GM21390 (cell line): ENCODE measurements at regions not wholly inside any gene's neighbourhood (a gene's known extent, or its start where the extent isn't known, plus 50 kb on each side); places are given as distances from the start of the nearest gene placed in this dataset.

Experiments used
- ATAC-seq: cut with Tn5 transposase; IDR thresholded peaks from one replicate; pipeline ENCODE4 v1.9.1; 2021; ENCODE audit not compliant: unreplicated experiment

DNA sequence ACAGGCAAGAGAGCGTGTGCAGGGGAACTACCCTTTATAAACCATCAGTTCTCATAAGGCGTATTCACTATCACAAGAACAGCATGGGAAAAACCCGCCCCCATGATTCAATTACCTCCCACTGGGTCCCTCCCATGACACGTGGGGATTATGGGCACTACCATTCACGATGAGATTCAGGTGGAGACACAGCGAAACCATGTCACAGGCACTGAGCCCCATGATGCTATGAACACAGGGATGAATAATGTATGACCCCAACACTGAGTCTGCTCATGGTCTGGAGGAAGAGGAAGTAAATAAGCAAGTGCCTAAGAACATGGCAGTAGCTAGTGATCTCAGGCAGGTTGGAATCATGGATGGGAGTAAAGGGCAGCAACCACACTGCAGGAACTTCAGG is 281.0 kb upstream of the ZNF462 start:
- no peak for ATAC-seq

DNA sequence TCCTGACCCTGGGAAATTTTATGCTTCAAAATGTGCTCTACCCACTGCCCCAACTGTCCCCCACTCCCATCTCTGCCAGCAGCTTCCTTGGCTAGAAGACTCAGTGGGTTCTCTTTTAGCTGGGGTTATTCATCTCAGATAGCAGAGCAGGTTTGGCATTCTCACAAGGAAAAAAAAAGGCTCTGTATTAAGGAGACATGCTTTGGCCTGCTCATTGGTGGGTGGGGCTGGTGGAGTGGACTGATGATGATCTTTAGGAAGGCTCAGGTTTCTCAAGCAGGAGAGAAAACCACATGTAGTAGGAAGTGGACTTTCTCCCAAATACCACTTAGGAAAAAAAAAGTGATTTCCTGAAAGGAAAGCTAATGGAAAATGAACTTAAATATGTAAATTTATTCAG is 279.2 kb upstream of the ZNF462 start:
- no peak for ATAC-seq

GRCh38 chr9:106587042-106587441 is 275.9 kb upstream of the ZNF462 start:
- no peak for ATAC-seq

DNA sequence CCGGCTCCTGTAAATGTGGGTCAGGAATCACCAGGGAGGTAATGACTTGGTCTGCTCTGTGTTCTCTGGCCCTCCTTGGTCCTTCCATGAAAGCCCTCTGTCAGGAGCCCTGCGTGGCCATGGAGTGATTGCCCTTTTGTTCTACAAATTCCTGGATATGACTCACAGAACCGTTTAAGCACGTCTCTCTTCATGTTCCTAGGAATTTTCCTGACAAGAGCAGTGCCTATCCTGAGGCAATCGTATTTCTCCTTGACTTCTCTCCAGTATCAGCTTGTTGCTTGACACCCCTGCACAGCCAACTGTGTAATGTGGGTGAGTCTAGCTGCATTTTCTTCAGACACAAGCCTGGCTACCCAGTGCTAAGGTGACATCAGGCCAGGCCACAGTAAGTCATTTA is 274.3 kb upstream of the ZNF462 start:
- no peak for ATAC-seq

GRCh38 chr9:106590759-106591505 is 272.0 kb upstream of the ZNF462 start:
- ATAC-seq = no peak

DNA sequence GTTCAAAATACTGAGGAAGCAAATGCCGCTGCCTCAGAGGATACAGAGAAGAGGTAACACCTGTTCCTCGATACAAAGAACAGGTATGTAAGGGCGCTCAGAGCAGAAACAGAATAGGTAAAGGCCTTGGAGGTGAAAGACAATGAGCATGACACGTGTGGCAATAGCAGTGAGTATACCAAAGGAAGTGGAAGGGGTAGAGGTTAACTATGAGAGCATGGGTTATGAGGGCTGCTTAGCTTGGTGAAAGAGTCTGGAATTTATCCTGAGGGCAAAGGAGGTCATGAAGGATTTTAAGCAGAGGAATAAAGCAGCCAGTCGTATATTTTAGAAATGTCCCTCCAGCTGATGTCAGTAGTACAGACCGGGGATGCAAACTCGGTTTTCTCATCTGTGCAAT is 269.8 kb upstream of the ZNF462 start:
- no peak for ATAC-seq

DNA sequence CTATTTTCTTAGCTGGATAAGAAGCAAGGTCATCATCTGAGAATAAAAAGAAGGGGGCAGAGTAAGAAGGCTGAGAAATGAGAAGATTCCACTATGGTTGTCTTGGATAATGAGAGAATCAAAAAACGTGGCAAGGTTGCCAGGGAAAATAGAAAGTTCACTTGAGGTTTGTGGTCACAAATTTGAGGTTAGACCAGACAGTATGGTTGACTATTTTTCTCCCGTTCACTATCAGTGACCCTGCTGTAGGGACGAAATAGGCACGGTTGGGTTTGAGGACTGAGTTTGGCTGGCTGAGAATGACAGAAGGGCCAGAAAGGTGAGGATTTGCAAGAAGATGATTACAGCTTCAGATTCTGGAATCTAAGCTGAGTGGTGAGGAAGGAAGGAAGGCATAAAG is 266.0 kb upstream of the ZNF462 start:
- no peak for ATAC-seq

- no peak for ATAC-seq
Measured at GRCh38 chr9:106600955-106601560, 261.9 kb upstream of the ZNF462 start.

GRCh38 chr9:106602344-106602743 is 260.6 kb upstream of the ZNF462 start:
- no peak for ATAC-seq

DNA sequence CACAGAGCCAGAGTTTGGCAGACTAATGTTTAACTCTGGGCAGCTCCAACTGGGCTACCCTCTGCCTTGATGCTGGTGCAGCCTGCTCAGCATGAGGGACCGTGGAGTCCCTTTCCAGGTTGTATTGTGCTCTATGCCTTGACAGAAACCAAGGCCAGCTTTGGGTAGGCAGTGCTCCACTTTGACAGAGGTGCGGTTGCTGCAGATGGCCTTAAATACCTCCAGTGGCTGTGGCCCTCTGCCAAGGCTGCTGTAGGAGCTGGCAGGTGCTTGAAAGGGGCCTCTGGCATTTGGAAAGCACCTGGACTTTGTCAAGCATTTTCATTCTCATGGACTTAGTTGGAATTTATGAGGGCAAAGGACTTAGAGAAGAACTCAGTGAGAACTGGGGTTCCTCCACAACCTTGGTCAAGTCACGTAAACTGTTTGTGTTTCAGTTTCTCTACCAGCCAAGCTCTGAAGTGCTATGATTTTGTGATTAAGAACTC is 249.7 kb upstream of the ZNF462 start:
- ATAC-seq = no peak

GRCh38 chr9:106615118-106615889 is 247.7 kb upstream of the ZNF462 start:
- no peak for ATAC-seq

DNA sequence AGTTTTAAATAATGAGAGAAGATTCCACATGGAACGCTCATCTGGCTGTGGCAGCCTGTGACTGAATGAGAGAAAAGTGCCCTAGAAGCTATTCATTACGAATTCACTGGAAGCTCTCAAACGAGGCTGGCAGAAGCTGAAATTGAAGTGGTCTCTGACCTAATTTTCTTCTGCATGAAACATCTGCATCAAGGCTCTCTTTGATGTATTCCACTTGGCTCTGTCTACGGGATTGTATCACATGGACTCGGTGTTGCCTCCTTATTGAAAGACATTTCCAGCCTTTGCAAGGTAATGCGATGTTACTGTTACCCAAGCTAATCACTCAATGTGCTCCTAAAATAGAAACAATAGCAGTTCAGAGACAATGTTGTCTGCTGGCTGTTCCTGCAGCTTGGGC is 246.9 kb upstream of the ZNF462 start:
- no peak for ATAC-seq

DNA sequence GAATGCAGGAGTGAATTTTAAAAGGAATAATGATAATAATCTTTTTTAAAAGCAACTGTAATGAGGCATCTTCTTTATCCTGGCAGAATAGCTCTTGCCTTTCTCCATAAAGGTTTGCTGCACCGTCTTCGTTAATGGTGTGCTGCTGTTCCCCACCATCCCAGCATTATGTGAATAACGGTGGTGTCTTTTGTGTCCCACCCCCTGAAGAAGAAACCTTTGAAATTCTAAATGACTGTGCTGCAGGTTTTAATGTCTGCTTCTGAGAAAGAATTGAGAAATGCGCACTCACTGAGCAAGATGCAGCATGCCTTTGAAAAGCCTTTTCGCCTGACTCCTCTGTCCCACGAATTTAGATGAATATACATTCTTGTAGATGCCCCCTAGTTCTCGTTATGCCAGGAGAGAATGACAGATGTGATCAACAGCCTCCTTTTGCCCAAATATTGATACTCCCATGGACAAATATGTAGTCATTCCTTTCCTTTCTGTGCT is 246.1 kb upstream of the ZNF462 start:
- no peak for ATAC-seq

- no peak for ATAC-seq
Measured at GRCh38 chr9:106619211-106619610, 243.8 kb upstream of the ZNF462 start.

DNA sequence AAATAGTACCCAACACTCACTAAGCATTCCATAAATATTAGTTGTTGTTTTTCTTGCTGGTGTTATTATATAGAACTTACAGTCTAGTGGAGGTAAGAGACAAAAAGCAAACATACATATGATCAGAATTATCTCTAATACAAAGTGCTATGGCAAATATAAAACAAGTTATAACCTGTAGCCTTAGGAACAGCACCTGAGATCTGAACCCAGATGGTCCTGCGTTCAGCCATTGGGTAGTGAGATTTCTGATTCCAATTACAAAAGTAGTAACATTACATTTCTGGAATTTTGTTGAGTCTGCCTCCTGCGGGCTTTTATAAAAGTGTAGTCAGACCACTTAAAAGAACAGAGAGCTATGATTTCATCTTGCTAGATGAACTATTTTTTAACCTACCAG is 242.9 kb upstream of the ZNF462 start:
- no peak for ATAC-seq

DNA sequence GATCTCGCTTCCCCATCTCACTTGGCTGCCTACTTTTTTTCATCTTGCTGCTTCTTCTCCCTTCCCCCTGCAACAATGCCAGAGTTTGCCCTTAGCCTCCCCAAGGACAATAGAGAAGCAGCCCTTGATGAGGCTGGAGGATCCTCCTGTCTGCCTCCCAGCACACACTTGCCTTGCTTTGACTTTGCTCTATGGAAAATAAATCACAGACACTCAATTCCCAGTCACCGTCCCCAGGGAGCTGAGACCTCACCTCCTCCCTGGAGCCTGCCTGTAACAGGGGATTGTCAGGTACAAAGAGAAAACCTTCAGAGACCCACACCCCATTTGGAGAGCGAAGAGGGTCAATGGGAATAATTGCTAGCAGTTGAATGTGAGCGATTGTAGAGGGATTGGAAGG is 242.1 kb upstream of the ZNF462 start:
- ATAC-seq = no peak

DNA sequence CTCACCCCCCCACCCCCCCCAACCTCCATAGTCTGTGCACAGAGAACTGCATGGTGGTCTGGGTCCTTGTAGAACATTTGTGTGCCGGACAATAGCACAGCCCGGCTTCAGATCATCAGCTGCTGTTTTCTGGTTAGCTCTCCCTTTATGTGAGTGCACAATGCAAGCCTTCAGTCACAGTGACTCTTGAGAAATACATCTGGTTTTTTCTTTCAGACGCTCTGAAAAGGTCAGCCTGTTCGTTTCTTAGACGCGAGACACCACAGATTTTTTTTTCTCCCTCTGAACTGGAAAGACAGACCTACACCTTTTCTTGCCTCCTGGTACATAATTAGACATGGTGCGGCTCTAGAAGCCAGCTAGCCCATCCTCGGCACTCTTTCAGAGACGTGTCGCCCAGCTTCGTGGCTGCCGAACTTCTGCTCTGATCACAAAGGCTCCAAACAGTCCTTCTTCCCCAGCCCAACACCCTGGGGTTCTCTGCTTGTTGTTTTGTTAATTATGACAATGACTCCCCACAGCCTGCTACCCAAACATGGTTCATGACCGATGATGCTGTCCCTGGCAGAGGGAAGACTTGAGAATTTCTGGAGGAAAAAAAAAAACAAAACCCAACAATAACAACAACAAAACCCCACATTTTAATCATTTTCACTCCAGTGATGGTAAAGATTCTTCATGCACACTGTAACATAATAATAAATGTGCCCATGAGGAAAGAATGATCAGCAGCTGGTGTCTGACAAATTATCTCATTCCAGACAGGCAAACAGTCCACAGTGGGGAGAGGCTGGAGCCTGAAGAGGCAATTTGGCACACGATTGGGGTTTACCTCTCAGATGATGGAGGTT is 241.4 kb upstream of the ZNF462 start:
- no peak for ATAC-seq

- no peak for ATAC-seq
Measured at GRCh38 chr9:106622164-106622487, 240.8 kb upstream of the ZNF462 start.

DNA sequence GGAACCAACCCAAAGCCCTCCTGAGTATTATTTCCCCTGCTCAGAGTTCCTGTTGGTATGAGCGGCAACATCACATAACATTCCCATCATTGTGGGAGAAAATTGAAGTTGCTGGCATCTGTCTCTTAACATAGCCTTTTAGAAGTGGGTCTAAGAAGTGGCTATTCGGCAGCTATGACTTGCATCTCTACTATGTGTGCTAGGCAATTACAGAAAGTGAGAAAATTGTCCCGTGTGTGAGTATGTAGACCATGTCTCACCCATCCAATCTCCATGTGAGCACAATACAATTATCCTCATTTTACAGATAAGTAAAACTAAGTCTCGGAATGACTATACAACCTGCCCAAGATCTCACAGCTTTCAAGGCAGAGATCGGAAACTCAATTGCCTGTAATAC is 239.4 kb upstream of the ZNF462 start:
- ATAC-seq = no peak

- no peak for ATAC-seq
Measured at GRCh38 chr9:106625259-106625789, 237.6 kb upstream of the ZNF462 start.

DNA sequence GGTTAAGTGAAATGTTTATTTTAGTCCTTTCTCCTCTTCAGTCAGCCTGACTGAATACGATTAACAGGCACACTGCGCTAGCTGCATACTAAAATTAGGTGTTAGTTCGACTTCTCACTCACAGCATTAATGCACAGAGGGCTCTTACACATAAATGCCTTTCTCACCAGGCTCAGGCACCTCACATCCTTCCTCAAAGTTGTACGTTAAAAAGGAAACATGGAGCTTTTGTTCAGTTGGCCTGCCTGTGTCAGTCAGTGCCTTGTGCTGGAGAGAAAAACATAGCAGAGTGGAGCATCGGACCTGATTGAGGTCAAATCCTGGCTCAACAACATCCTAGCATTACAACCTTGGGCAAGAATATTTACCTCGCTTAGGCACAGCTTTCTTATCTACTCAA is 236.0 kb upstream of the ZNF462 start:
- ATAC-seq = no peak
